ENCODE measurements at regions not wholly inside any gene's neighbourhood (a gene's known extent, or its start where the extent isn't known, plus 50 kb on each side); places are given as distances from the start of the nearest gene placed in this dataset.
A peak's percentile ranks its signal among the peaks of the same experiment; 100 is the strongest.

DNA sequence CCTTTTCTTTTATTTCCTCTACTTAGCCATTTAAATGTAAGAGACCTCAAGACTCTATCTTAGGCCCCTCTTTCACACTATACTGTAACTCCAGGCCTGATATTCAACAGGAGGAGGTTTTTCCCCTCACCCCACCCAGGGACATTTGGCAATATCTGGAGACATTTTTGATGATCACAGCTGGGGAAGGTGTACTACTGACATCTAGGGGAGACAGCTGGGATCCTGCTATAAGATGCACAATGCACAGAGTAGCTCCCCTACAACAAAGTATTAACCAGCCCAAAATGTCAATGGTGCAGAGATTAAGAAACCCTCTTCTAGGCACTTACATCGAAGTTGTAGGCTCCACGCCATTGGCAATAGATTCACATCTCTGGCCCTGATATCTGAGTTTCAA, 517.5 kb upstream of the UBE2E2 start:
- no CpG with 5 or more reads among the region's 2 CpGs for WGBS, 2 donors (ENCODE audit: extremely low coverage in 2 of 2, insufficient read length in 2 of 2, insufficient replicate concordance in 1 of 2)
- Histone ChIP-seq H3K4me2 (ENCODE audit: insufficient read depth, low read length, poor library complexity, severe bottlenecking) (no peak overlapping the region), H3K18ac (ENCODE audit: low read length) (no peak overlapping the region), H3K4me3 (ENCODE audit: low read length in 2 of 2) (no peak overlapping the region), H3K23ac (ENCODE audit: low read depth, low read length, poor library complexity) (no peak overlapping the region), H2BK120ac (ENCODE audit: low read depth, low read length) (no peak overlapping the region), H4K91ac (ENCODE audit: low read depth, low read length, poor library complexity) (no peak overlapping the region), H3K14ac (ENCODE audit: low read length) (no peak overlapping the region), H2BK15ac (ENCODE audit: low read length) (no peak overlapping the region), H3K27ac (replicated peaks; ENCODE audit: low read length) (no peak overlapping the region), H2BK12ac (ENCODE audit: low read length) (no peak overlapping the region), H2AK5ac (ENCODE audit: low read depth, low read length) (no peak overlapping the region), H2AFZ (ENCODE audit: low read length) (no peak overlapping the region), H3K9me3 (replicated peaks in 1 of 2; ENCODE audit: control insufficient read depth in 2 of 2, insufficient read depth in 1 of 2, low read depth in 1 of 2, low read length in 2 of 2) (no peaks in the 10 kb centered on the region), H3K4me1 (ENCODE audit: control insufficient read depth in 2 of 2, insufficient read depth in 1 of 2, low read depth in 1 of 2, low read length in 2 of 2) (no peaks in the 10 kb centered on the region), H3K79me1 (ENCODE audit: low read depth, low read length) (no peaks in the 10 kb centered on the region), H4K8ac (ENCODE audit: low read depth, low read length) (no peak overlapping the region), H3K9ac (ENCODE audit: low read depth, low read length, poor library complexity) (no peak overlapping the region), H3K36me3 (replicated peaks in 1 of 2; ENCODE audit: control insufficient read depth in 2 of 2, insufficient read depth in 2 of 2, low read length in 2 of 2) (no peaks in the 10 kb centered on the region), H3K4ac (ENCODE audit: low read length) (no peak overlapping the region), H3K27me3 (ENCODE audit: control insufficient read depth in 3 of 3, insufficient read depth in 3 of 3, low read depth in 1 of 3, low read length in 3 of 3) (no peaks in the 10 kb centered on the region), H2BK5ac (ENCODE audit: low read length) (no peak overlapping the region)
- no peak for DNase-seq (ENCODE audit: low spot score)

DNA sequence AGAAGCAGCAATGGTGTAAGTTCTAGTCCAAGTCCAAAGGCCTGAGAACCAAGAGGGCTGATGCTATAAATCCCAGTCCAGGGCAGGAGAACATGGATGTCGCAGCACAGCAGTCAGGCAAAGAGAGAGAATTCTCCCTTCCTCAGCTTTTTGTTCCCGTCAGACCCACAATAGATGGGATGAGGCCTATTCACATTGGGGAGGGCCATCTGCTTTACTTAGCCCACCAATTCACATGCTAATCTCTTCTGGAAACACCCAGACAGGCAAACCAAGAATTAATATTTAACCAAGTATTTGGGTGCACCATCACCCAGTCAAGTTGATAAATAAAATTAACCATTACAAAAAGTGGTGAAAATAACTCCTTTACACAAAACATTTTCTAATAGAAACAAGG, 511.7 kb upstream of the UBE2E2 start:
- Histone ChIP-seq H2BK120ac (ENCODE audit: low read depth, low read length) (no peak overlapping the region), H2AK5ac (ENCODE audit: low read depth, low read length) (no peak overlapping the region), H3K18ac (ENCODE audit: low read length) (no peak overlapping the region), H4K91ac (ENCODE audit: low read depth, low read length, poor library complexity) (no peak overlapping the region), H2BK12ac (ENCODE audit: low read length) (no peak overlapping the region), H2AFZ (ENCODE audit: low read length) (peak overlapping the region; percentile 65), H3K9me3 (replicated peaks in 1 of 2; ENCODE audit: control insufficient read depth in 2 of 2, insufficient read depth in 1 of 2, low read depth in 1 of 2, low read length in 2 of 2) (no peaks in the 10 kb centered on the region), H4K8ac (ENCODE audit: low read depth, low read length) (no peak overlapping the region), H3K4me1 (ENCODE audit: control insufficient read depth in 2 of 2, insufficient read depth in 1 of 2, low read depth in 1 of 2, low read length in 2 of 2) (peaks cover 0 to 2% of the 10 kb centered on the region in 2 donors), H2BK5ac (ENCODE audit: low read length) (no peak overlapping the region), H3K4me2 (ENCODE audit: insufficient read depth, low read length, poor library complexity, severe bottlenecking) (no peak overlapping the region), H3K23ac (ENCODE audit: low read depth, low read length, poor library complexity) (no peak overlapping the region), H3K4me3 (ENCODE audit: low read length in 2 of 2) (no peak overlapping the region), H3K4ac (ENCODE audit: low read length) (no peak overlapping the region), H3K36me3 (replicated peaks in 1 of 2; ENCODE audit: control insufficient read depth in 2 of 2, insufficient read depth in 2 of 2, low read length in 2 of 2) (no peaks in the 10 kb centered on the region), H2BK15ac (ENCODE audit: low read length) (no peak overlapping the region), H3K27me3 (ENCODE audit: control insufficient read depth in 3 of 3, insufficient read depth in 3 of 3, low read depth in 1 of 3, low read length in 3 of 3) (no peaks in the 10 kb centered on the region), H3K14ac (ENCODE audit: low read length) (no peak overlapping the region), H3K9ac (ENCODE audit: low read depth, low read length, poor library complexity) (no peak overlapping the region), H3K27ac (replicated peaks; ENCODE audit: low read length) (no peak overlapping the region), H3K79me1 (ENCODE audit: low read depth, low read length) (no peaks in the 10 kb centered on the region)
- no CpG with 5 or more reads among the region's 2 CpGs for WGBS, 2 donors (ENCODE audit: extremely low coverage in 2 of 2, insufficient read length in 2 of 2, insufficient replicate concordance in 1 of 2)
- DNase-seq (ENCODE audit: low spot score) = peak; percentile 27

DNA sequence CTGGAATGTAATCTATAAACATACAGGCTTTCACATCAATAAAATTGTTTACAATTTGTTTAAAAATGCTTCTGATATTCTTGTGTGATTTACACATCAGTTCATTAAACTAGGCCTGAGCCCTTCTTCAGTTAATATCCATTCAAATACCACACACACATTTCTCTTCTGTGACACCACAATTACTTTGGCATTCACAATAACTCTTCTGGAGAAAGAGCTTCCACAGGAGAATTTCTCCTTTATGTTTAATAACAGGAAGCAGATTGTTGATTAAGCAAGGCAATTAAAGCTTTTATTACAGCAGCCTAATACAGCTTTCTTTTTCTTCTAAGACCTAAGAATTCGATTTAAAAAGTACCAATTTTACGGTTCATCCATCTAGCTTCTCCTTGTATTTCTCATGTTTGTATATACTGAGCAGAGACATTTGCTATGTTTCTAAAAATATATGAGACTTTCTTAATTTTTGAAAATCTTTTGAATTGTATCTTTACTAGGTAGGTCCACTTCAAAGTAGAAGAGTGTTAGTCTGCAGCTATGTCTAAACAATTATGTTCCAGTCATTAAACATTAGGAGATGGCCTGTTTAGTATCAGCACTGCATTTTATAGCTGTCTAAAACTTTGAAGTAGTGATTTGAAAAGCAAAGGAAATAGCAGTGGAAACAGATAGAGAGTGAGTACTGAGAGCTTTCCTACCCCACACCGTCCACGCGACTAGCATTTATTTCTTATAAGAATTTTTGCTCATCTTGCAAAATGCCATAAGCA, 511.1 kb upstream of the UBE2E2 start:
- Histone ChIP-seq H3K4me3 (ENCODE audit: low read length in 2 of 2) (no peak overlapping the region), H4K91ac (ENCODE audit: low read depth, low read length, poor library complexity) (no peak overlapping the region), H3K18ac (ENCODE audit: low read length) (no peak overlapping the region), H3K23ac (ENCODE audit: low read depth, low read length, poor library complexity) (no peak overlapping the region), H2AK5ac (ENCODE audit: low read depth, low read length) (no peak overlapping the region), H2BK12ac (ENCODE audit: low read length) (no peak overlapping the region), H2BK120ac (ENCODE audit: low read depth, low read length) (no peak overlapping the region), H3K9ac (ENCODE audit: low read depth, low read length, poor library complexity) (no peak overlapping the region), H3K14ac (ENCODE audit: low read length) (no peak overlapping the region), H2AFZ (ENCODE audit: low read length) (no peak overlapping the region), H3K27ac (replicated peaks; ENCODE audit: low read length) (no peak overlapping the region), H3K36me3 (replicated peaks in 1 of 2; ENCODE audit: control insufficient read depth in 2 of 2, insufficient read depth in 2 of 2, low read length in 2 of 2) (no peaks in the 10 kb centered on the region), H2BK15ac (ENCODE audit: low read length) (no peak overlapping the region), H3K9me3 (replicated peaks in 1 of 2; ENCODE audit: control insufficient read depth in 2 of 2, insufficient read depth in 1 of 2, low read depth in 1 of 2, low read length in 2 of 2) (no peaks in the 10 kb centered on the region), H2BK5ac (ENCODE audit: low read length) (no peak overlapping the region), H3K79me1 (ENCODE audit: low read depth, low read length) (no peaks in the 10 kb centered on the region), H4K8ac (ENCODE audit: low read depth, low read length) (no peak overlapping the region), H3K27me3 (ENCODE audit: control insufficient read depth in 3 of 3, insufficient read depth in 3 of 3, low read depth in 1 of 3, low read length in 3 of 3) (no peaks in the 10 kb centered on the region), H3K4me1 (ENCODE audit: control insufficient read depth in 2 of 2, insufficient read depth in 1 of 2, low read depth in 1 of 2, low read length in 2 of 2) (peaks cover 0 to 2% of the 10 kb centered on the region in 2 donors), H3K4me2 (ENCODE audit: insufficient read depth, low read length, poor library complexity, severe bottlenecking) (no peak overlapping the region), H3K4ac (ENCODE audit: low read length) (no peak overlapping the region)
- no peak for DNase-seq (ENCODE audit: low spot score)
- no CpG with 5 or more reads among the region's 5 CpGs for WGBS, 2 donors (ENCODE audit: extremely low coverage in 2 of 2, insufficient read length in 2 of 2, insufficient replicate concordance in 1 of 2)

DNA sequence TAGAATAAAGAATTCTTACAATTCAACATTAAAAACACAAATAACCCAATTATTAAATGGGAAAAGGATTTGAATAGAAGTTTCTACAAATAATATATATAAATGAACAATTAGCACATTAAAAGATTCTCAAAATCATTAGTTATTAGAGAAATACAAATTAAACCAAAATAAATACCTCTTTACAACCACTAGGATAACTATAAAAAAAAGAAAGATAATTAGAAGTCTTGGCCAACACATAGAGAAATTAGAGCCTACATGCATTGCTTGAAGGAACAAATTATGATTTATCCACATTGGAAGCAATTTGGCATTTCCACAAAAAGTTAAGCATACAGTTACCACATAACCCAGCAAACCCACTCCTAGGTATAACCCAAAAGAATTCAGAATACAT, 502.3 kb upstream of the UBE2E2 start:
- H3K18ac ChIP-seq (ENCODE audit: low read length) = no peak overlapping the region
- no peak overlapping the region for H2AK5ac ChIP-seq (ENCODE audit: low read depth, low read length)
- no peak overlapping the region for H3K27ac ChIP-seq (replicated peaks; ENCODE audit: low read length)
- no peak overlapping the region for H2BK5ac ChIP-seq (ENCODE audit: low read length)
- no peak overlapping the region for H3K14ac ChIP-seq (ENCODE audit: low read length)
- H2BK12ac ChIP-seq (ENCODE audit: low read length) = no peak overlapping the region
- H3K36me3 ChIP-seq (replicated peaks in 1 of 2; ENCODE audit: control insufficient read depth in 2 of 2, insufficient read depth in 2 of 2, low read length in 2 of 2) = no peaks in the 10 kb centered on the region
- H2BK15ac ChIP-seq (ENCODE audit: low read length) = no peak overlapping the region
- no peak overlapping the region for H3K4ac ChIP-seq (ENCODE audit: low read length)
- H3K4me3 ChIP-seq (ENCODE audit: low read length in 2 of 2) = no peak overlapping the region
- H2AFZ ChIP-seq (ENCODE audit: low read length) = no peak overlapping the region
- no peak overlapping the region for H3K9ac ChIP-seq (ENCODE audit: low read depth, low read length, poor library complexity)
- no peak overlapping the region for H3K23ac ChIP-seq (ENCODE audit: low read depth, low read length, poor library complexity)
- H3K27me3 ChIP-seq (ENCODE audit: control insufficient read depth in 3 of 3, insufficient read depth in 3 of 3, low read depth in 1 of 3, low read length in 3 of 3) = no peaks in the 10 kb centered on the region
- no peak overlapping the region for H2BK120ac ChIP-seq (ENCODE audit: low read depth, low read length)
- no peak for DNase-seq (ENCODE audit: low spot score)
- H4K8ac ChIP-seq (ENCODE audit: low read depth, low read length) = no peak overlapping the region
- H3K79me1 ChIP-seq (ENCODE audit: low read depth, low read length) = no peaks in the 10 kb centered on the region
- H3K4me1 ChIP-seq (ENCODE audit: control insufficient read depth in 2 of 2, insufficient read depth in 1 of 2, low read depth in 1 of 2, low read length in 2 of 2) = no peaks in the 10 kb centered on the region
- no peak overlapping the region for H3K4me2 ChIP-seq (ENCODE audit: insufficient read depth, low read length, poor library complexity, severe bottlenecking)
- no peak overlapping the region for H4K91ac ChIP-seq (ENCODE audit: low read depth, low read length, poor library complexity)
- H3K9me3 ChIP-seq (replicated peaks in 1 of 2; ENCODE audit: control insufficient read depth in 2 of 2, insufficient read depth in 1 of 2, low read depth in 1 of 2, low read length in 2 of 2) = no peaks in the 10 kb centered on the region
